Sigmoid colon (tissue), 6 donors: ENCODE measurements at regions not wholly inside any gene's neighbourhood (a gene's known extent, or its start where the extent isn't known, plus 50 kb on each side); places are given as distances from the start of the nearest gene placed in this dataset.

Experiments used
- DNase-seq: peaks from one replicate; pipeline ENCODE4 v3.0.0-alpha.2; 2019
- H3K27ac ChIP-seq, 4 donors: fragments of 200-600 bp; sonication (generic); one replicate each; pipeline ENCODE4 v1.5.1; 2016 to 2019; ENCODE audit warnings: mild to moderate bottlenecking in 1 of 4
- H3K27me3 ChIP-seq, 3 donors: fragments of 200-600 bp; sonication (generic); one replicate each; pipeline ENCODE4 v1.5.1; 2019; ENCODE audit warnings: mild to moderate bottlenecking in 1 of 3
- H3K36me3 ChIP-seq, 4 donors: fragments of 200-600 bp; sonication (generic); one replicate each; pipeline ENCODE4 v1.5.1; 2016 to 2019
- H3K4me1 ChIP-seq, 4 donors: fragments of 200-600 bp; sonication (generic); one replicate each; pipeline ENCODE4 v1.5.1; 2017 to 2019
- H3K4me3 ChIP-seq, 4 donors: fragments of 200-600 bp; sonication (generic); one replicate each; pipeline ENCODE4 v1.5.1; 2017 to 2019; ENCODE audit warnings: mild to moderate bottlenecking in 2 of 4, moderate library complexity in 1 of 4
- H3K9me3 ChIP-seq, 4 donors: fragments of 200-600 bp in 3 of 4; sonication (generic) in 3 of 4; one replicate each; pipeline versions ENCODE4 v1.5.1 to v1.6.1; 2013 to 2019
- CTCF ChIP-seq, 4 experiments: fragments of 450-650 bp in 3 of 4; fragments of 200-600 bp in 1 of 4; IDR thresholded peaks; one replicate each; pipeline ENCODE4 v1.5.1; 2016 to 2019; ENCODE audit warnings: antibody characterized with exemption in 4 of 4, mild to moderate bottlenecking in 3 of 4, moderate library complexity in 2 of 4
- EP300 ChIP-seq, 4 donors: sonication (generic); formaldehyde crosslinking; IDR thresholded peaks; one replicate each; pipeline ENCODE4 v1.6.1; 2017; ENCODE audit warnings: antibody characterized with exemption in 4 of 4
- POLR2A ChIP-seq, 2 donors: fragments of 450-650 bp; IDR thresholded peaks; one replicate each; pipeline ENCODE4 v1.6.1; 2016; ENCODE audit warnings: antibody characterized with exemption in 2 of 2, mild to moderate bottlenecking in 2 of 2, moderate library complexity in 2 of 2
- POLR2AphosphoS5 ChIP-seq, 4 donors: sonication (generic); formaldehyde crosslinking; IDR thresholded peaks; one replicate each; pipeline ENCODE4 v1.6.1; 2017; ENCODE audit warnings: antibody characterized with exemption in 4 of 4
- WGBS, 2 donors: extraction: QIAGEN DNeasy Blood & Tissue Kit; methylation state at CpG; one replicate each; pipeline ENCODE4 v1.1.7; 2013; 5-methylcytosine and 5-hydroxymethylcytosine counted together
- intact Hi-C: fragments of 100-400 bp; cut with DNase I; formaldehyde crosslinking; loops from one replicate; pipeline ENCODE4 v1.15.1; 2023
- donor health status: healthy with polysubstance abuse.
- donor health status: healthy.

- TF ChIP-seq POLR2AphosphoS5 (IDR thresholded peaks at IDR 0.05) (no peak), EP300 (IDR thresholded peaks at IDR 0.05) (no peak), POLR2A (IDR thresholded peaks at IDR 0.05) (no peak), CTCF (IDR thresholded peaks at IDR 0.05) (no peak)
- no peak for DNase-seq
- no peak overlapping the region for H3K4me3 ChIP-seq
- no peaks in the 10 kb centered on the region for H3K36me3 ChIP-seq
- intact Hi-C loops: no loop called here
- H3K27me3 ChIP-seq: no peaks in the 10 kb centered on the region
- H3K4me1 ChIP-seq: no peaks in the 10 kb centered on the region
- H3K27ac ChIP-seq: no peak overlapping the region
- no peaks in the 10 kb centered on the region for H3K9me3 ChIP-seq
- WGBS, 2 donors: 72 to 78% methylated on average over 3 of the region's 3 CpGs
Observed at GRCh38 chr2:149972066-149972465, 384.5 kb upstream of the MMADHC start.

- TF ChIP-seq CTCF (IDR thresholded peaks at IDR 0.05) (no peak), POLR2AphosphoS5 (IDR thresholded peaks at IDR 0.05) (no peak), POLR2A (IDR thresholded peaks at IDR 0.05) (no peak), EP300 (IDR thresholded peaks at IDR 0.05) (no peak)
- Histone ChIP-seq H3K36me3 (no peaks in the 10 kb centered on the region), H3K27me3 (no peaks in the 10 kb centered on the region), H3K4me1 (no peaks in the 10 kb centered on the region), H3K9me3 (peaks cover 0 to 3% (median 0%) of the 10 kb centered on the region in 4 donors), H3K4me3 (no peak overlapping the region), H3K27ac (no peak overlapping the region)
- 76 to 79% methylated on average over 6 of the region's 6 CpGs for WGBS, 2 donors
- no peak for DNase-seq
- intact Hi-C loops: no loop called here
Observed at GRCh38 chr2:149954981-149955600, 367.5 kb upstream of the MMADHC start.

- intact Hi-C loops: no loop called here
- no peaks in the 10 kb centered on the region for H3K27me3 ChIP-seq
- no peaks in the 10 kb centered on the region for H3K9me3 ChIP-seq
- no peak overlapping the region for H3K4me3 ChIP-seq
- H3K27ac ChIP-seq: no peak overlapping the region
- H3K36me3 ChIP-seq: no peaks in the 10 kb centered on the region
- 88 to 90% methylated on average over 3 of the region's 3 CpGs for WGBS, 2 donors
- no peak for TF ChIP-seq POLR2A (IDR thresholded peaks at IDR 0.05)
- TF ChIP-seq POLR2AphosphoS5 (IDR thresholded peaks at IDR 0.05): no peak
- TF ChIP-seq EP300 (IDR thresholded peaks at IDR 0.05): no peak
- no peak for TF ChIP-seq CTCF (IDR thresholded peaks at IDR 0.05)
- no peaks in the 10 kb centered on the region for H3K4me1 ChIP-seq
- no peak for DNase-seq
Observed at GRCh38 chr2:149953627-149954026, 366.1 kb upstream of the MMADHC start.

- Histone ChIP-seq H3K4me1 (no peaks in the 10 kb centered on the region), H3K27ac (no peak overlapping the region), H3K36me3 (no peaks in the 10 kb centered on the region), H3K4me3 (no peak overlapping the region), H3K9me3 (no peaks in the 10 kb centered on the region), H3K27me3 (no peaks in the 10 kb centered on the region)
- no peak for TF ChIP-seq POLR2A (IDR thresholded peaks at IDR 0.05)
- TF ChIP-seq CTCF (IDR thresholded peaks at IDR 0.05): no peak
- no peak for TF ChIP-seq POLR2AphosphoS5 (IDR thresholded peaks at IDR 0.05)
- TF ChIP-seq EP300 (IDR thresholded peaks at IDR 0.05): no peak
- 73 to 80% methylated on average over 1 of the region's 1 CpG for WGBS, 2 donors
- no peak for DNase-seq
- intact Hi-C loops: no loop called here
Observed at GRCh38 chr2:149931486-149931885, 343.9 kb upstream of the MMADHC start.

GRCh38 chr2:149928011-149928410 is 340.4 kb upstream of the MMADHC start:
- Histone ChIP-seq H3K36me3 (no peaks in the 10 kb centered on the region), H3K27ac (no peak overlapping the region), H3K27me3 (no peaks in the 10 kb centered on the region), H3K4me1 (no peaks in the 10 kb centered on the region), H3K9me3 (no peaks in the 10 kb centered on the region), H3K4me3 (no peak overlapping the region)
- TF ChIP-seq POLR2AphosphoS5 (IDR thresholded peaks at IDR 0.05) (no peak), POLR2A (IDR thresholded peaks at IDR 0.05) (no peak), EP300 (IDR thresholded peaks at IDR 0.05) (no peak), CTCF (IDR thresholded peaks at IDR 0.05) (no peak)
- 12 to 42% methylated on average over 2 of the region's 2 CpGs for WGBS, 2 donors
- intact Hi-C loops: no loop called here
- DNase-seq: no peak
